ENCODE measurements at regions not wholly inside any gene's neighbourhood (a gene's known extent, or its start where the extent isn't known, plus 50 kb on each side); places are given as distances from the start of the nearest gene placed in this dataset.

DNA sequence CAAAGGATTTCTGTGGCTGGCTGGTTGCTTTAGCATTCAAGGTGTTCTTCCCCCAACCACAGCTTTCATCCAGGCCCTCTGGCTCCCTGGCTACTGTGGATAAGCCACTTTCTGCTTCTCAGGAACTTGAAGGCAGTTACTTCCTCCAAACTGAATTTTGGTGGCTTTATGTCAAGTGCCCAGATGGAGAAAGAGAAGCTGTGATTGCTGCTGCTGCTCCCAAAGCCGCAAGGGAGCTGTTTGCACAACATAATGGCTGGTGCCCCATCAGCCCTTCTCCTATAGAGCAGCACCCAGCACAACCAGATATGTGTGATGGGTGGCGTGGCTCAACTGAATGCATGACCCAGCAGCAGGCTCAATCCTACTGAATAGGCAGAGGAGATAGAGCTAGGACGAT lies 465.2 kb downstream of the MAFB start:
- no peak overlapping the region for H3K4me3 Mint-ChIP-seq

More for the DNA sequence above, 465.2 kb downstream of the MAFB start:
- ChIA-PET POLR2A (no interaction called here), CTCF (no interaction called here)
- ATAC-seq (no peak), DNase-seq (ENCODE audit: low spot score) (no peak)
- H3K36me3 Mint-ChIP-seq, result no peaks in the 10 kb centered on the region; the same call in 1 of the 2 replicates
- no peak for TF ChIP-seq RORB (CRISPR knock-in tag; IDR thresholded peaks at IDR 0.05)
- TF ChIP-seq FOXP4 (CRISPR knock-in tag; IDR thresholded peaks at IDR 0.05), result no peak
- TF ChIP-seq ATF1 (CRISPR knock-in tag; IDR thresholded peaks at IDR 0.05), result no peak
- TF ChIP-seq NFE2L1 (CRISPR knock-in tag; IDR thresholded peaks at IDR 0.05), result no peak
- no peak for TF ChIP-seq PRDM15 (CRISPR knock-in tag; IDR thresholded peaks at IDR 0.05)
- TF ChIP-seq FOXJ3 (CRISPR knock-in tag; IDR thresholded peaks at IDR 0.05; ENCODE audit: borderline replicate concordance), result no peak
- TF ChIP-seq MYBL2 (CRISPR knock-in tag; IDR thresholded peaks at IDR 0.05), result no peak
- TF ChIP-seq, protein P1, sequence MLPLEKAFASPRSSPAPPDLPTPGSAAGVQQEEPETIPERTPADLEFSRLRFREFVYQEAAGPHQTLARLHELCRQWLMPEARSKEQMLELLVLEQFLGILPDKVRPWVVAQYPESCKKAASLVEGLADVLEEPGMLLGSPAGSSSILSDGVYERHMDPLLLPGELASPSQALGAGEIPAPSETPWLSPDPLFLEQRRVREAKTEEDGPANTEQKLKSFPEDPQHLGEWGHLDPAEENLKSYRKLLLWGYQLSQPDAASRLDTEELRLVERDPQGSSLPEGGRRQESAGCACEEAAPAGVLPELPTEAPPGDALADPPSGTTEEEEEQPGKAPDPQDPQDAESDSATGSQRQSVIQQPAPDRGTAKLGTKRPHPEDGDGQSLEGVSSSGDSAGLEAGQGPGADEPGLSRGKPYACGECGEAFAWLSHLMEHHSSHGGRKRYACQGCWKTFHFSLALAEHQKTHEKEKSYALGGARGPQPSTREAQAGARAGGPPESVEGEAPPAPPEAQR (CRISPR knock-in tag; IDR thresholded peaks at IDR 0.05), result no peak
- no peak for TF ChIP-seq ERG (CRISPR knock-in tag; IDR thresholded peaks at IDR 0.05)
- no peak for TF ChIP-seq SOX15 (CRISPR knock-in tag; IDR thresholded peaks at IDR 0.05)
- no peak for TF ChIP-seq ESRRA (CRISPR knock-in tag; IDR thresholded peaks at IDR 0.05; ENCODE audit: borderline replicate concordance)
- no peak for TF ChIP-seq AFF4 (CRISPR knock-in tag; IDR thresholded peaks at IDR 0.05; ENCODE audit: borderline replicate concordance)
- no peak for TF ChIP-seq ZNF219 (CRISPR knock-in tag; IDR thresholded peaks at IDR 0.05; ENCODE audit: borderline replicate concordance)
- TF ChIP-seq ATF2 (CRISPR knock-in tag; IDR thresholded peaks at IDR 0.05; ENCODE audit: borderline replicate concordance, low read depth), result no peak
- TF ChIP-seq ELF4 (CRISPR knock-in tag; IDR thresholded peaks at IDR 0.05; ENCODE audit: low read depth), result no peak
- TF ChIP-seq NR1H2 (CRISPR knock-in tag; IDR thresholded peaks at IDR 0.05), result no peak
- no peak for TF ChIP-seq ZNF423 (CRISPR knock-in tag; IDR thresholded peaks at IDR 0.05)
- no peak for TF ChIP-seq SMAD3 (CRISPR knock-in tag; IDR thresholded peaks at IDR 0.05; ENCODE audit: borderline replicate concordance)
- H3K27ac Mint-ChIP-seq, result no peak overlapping the region
- H3K9me3 Mint-ChIP-seq, result no peaks in the 10 kb centered on the region
- peaks cover 5% of the 10 kb centered on the region for H3K4me1 Mint-ChIP-seq
- H3K27me3 Mint-ChIP-seq (ENCODE audit: low read depth), result no peaks in the 10 kb centered on the region

All from WTC11 (cell line).